HG02623 (cell line): ENCODE measurements at regions not wholly inside any gene's neighbourhood (a gene's known extent, or its start where the extent isn't known, plus 50 kb on each side); places are given as distances from the start of the nearest gene placed in this dataset.
"Not testable (repeated sequence)": the region's sequence is repeated elsewhere in the genome, so short reads cannot be mapped to it uniquely, and the experiment has no call there.

Source experiments
- ATAC-seq: cut with Tn5 transposase; IDR thresholded peaks from one replicate; pipeline ENCODE4 v1.9.1; 2021; ENCODE audit warnings: moderate library complexity; ENCODE audit not compliant: unreplicated experiment

DNA sequence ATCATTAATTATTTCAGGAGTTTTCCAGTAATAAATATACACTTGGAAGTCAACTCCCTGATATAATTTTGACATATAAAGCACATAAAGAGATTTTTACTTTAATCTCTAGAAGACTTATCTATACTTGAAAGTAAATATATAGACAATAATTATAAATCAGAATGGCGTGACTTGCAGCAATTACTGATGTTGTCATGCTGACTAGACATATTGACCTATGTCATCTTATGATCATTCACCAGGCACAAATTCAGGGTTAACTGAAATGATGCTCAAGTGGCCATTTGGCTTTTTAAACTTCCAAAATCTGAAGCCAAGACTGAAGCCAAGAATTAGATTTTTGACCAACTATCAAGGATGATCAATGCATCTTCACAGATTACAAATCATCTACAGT, 192.2 kb downstream of the MCHR2 start:
- no peak for ATAC-seq

DNA sequence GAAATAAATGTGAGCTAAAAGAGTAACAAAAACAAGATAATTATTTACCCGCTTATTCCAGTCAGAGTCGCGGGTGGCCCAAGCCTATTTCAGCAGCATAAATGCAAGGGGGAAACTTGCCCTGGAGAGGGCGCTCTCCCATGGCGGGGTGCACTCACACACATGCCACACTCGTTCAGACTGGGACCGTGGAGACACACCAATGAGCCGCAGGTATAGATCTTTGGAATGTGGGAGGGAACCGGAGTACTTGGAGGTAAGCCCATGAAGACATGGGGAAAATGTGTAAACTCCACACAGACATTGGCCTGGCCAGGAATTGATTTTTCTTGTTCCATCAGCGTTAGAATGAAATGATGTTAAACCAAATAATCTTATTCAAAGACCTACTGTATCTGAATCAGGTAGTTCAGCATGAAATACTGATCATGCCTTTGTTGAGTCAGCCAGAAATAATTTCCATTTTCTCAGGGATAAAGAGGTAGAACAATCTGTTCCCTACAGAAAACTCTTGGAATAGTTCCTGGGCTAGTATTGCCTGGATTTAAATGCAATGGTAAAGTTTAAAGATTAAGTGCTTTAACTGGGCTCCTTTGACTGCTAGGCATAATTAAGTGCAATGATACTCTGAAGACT, 191.5 kb downstream of the MCHR2 start:
- ATAC-seq, result no peak

DNA sequence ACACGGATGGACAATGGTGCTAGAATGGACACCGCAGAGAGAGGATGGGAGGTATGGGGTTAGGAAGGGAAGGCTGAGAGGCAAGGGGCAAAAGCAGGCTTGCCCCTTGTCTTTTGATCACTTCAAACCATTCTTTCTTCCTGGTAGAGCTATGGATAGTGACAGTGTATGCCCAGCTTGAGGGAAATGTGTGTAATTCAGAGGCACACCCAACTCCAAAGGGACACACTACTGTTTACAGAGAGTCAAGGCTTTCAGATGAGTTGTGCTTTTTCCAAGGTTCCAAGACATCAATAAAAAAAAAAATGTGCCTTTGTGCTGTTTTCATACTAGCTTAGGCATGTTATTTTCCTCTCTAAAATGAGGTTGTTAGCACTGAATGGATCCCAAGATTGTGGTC, 185.0 kb downstream of the MCHR2 start:
- ATAC-seq, result no peak

DNA sequence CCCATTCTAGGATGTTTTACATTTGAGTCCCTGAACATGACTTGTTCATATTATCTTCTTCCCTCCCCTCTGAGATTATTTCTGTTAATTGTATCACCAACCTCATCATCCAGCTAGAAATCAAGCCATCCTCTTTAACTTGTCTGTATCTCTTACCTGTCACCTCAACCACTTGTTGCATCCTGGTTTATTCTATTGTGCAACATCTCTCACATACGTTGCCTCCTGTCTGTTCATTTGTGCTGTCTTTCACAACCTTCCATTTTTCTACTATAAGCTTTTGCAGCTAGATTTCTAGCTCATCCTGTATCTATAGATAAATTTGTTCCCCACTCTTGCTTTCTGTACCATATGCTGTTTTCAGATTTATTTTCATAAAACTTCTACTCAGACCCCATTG, 183.7 kb downstream of the MCHR2 start:
- no peak for ATAC-seq

DNA sequence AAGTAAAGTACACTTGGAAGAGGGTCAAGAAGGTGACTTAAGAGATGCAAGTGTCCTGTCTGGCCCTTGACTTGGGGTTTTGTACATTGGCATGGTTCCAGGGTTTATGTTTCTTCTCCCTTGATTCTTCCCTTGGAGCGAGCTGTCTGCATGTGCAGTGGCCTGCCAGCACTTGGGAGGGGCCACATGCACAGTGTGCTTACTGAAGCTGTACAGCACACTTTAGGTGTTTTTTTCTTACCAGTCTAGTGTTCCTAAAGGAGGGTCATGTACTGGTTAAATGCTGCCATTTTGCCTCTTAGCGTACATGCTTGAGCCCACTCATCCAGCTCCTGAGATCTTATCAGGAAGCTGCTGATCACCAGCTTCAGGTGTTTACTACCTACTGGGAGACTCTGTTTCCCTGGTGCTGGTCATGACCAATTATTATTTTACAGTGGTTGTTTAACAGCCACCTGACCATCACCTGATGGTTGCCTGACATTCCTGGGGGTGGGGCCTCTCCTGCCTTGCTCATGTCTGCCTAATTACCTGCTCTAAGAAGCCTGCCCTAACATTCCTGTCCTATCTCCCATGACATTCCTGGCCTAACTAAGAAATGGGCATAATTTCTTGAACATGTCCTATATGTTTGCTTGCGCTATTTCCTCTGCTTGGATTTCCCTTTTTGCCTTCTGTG, 182.9 kb downstream of the MCHR2 start:
- no peak for ATAC-seq

DNA sequence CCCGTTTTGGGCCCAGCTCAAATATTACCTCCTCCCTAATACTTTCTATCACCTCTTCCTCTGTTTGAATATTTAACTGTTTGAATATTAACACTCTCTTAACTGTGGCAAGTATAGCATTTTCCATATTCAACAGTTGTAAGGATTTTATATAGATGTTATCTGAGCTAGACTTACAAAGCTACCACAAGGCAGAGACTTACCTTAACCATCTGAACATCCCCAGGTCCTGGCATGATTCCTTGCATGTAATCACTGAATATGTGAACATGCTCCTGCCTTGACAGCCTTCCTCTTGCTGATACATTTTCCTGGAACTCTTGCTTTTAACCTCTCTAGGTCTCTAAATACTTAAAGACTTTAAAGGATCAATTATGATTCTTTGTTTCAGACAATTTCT, 182.4 kb downstream of the MCHR2 start:
- ATAC-seq, result no peak

DNA sequence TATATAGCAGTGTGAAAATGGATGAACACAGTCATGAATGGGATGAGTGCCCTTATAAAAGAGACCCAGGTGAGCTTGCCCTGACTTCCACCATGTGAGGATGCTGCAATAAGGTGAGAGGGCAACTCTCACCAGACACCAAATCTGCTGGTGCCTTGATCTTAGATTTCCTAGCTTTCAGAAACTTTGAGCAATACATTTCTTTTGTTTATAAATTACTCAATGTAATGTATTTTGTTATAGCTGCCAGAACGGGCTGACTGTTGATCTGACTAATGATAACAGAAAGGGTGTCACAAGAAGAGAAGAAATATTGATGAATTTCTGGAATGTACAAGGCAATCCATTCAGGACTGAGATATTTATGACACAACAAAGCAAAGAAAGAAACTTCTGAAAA, 180.5 kb downstream of the MCHR2 start:
- ATAC-seq, result no peak

DNA sequence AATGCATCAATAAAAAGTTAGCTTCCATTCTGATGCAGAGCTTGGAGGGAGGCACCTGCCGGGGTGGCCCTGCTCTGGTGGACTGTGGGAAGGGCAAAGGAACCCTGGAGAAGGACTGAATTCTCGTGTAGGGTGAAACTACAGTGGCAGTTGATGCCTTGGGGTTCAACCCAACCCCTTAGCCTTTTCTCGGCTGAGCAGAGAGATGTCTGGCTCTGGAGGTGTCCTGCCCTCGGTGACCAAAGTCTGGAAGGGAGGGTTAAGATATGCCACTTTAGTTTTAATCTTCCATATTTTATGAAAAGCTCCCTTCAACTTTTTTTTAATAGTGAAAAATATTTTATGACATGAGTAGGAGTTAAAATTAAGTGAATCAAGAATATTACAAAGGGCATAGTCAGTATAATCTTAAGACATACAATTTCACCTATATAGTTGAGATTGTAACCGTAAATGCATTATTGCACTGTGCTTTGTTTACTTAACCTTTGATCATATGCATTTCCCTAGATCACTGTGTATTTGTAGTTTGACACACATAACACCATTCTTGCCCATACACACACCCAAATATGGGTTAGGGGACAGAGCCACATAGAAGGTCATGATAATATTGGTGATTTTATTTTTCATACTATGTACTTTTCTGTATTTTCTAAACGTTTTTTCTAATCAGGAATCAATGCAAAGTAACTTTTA, 179.6 kb downstream of the MCHR2 start:
- ATAC-seq, result no peak

DNA sequence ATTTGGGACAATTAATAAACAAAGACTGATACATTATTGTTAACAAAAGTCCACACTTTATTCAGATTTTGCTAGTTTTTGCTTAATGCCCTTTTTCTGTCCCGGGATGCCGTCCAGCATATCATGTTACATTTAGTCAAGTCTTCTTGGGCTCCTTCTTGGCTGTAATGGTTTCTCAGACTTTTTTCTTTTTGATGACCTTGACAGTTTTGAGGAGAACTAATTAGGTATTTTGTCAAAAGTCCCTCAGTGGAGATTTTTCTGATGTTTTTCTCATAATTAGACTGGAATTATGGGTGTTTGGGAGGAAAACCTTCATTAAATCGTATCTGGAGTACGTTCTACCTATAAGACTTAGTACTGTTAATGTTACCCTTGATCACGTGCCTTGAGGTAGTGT, 177.2 kb downstream of the MCHR2 start:
- ATAC-seq, result no peak

DNA sequence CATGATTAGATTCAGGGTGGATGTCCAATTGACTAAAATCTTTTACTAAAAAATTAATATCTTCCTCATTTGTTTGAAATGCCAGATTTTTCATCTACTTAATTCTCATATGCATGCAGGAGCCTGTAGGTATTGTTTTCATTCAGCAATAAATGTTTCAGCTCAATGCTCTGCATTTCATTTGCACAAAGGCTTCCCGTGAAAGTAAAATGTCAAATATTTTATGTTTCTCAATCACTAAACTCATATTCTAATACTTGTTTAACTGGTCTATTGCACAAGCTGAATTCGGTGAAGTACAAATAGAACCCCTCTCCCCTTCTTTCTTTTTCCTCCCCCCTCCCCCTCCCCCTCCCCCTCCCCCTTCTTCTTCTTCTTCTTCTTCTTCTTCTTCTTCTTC, 175.9 kb downstream of the MCHR2 start:
- no peak for ATAC-seq

DNA sequence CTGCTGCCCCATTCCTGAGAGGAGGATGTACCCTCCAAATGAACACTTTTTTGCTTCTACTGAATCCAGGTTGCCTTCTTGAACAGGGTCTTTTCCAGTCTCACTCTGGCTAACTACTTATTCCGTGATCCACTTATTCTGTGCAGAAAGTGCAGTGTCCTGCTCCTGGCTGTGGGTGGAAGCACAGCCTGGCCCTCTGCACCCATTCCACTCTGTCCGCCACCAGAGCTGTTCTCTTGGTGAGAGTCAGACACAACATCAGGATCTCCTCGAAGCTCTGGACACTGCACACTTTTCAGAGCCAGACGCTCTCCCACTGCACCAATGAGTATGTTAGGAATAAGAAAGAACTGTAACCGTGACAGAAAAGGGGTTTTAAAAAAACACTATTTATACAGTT, 174.2 kb downstream of the MCHR2 start:
- ATAC-seq, result no peak

DNA sequence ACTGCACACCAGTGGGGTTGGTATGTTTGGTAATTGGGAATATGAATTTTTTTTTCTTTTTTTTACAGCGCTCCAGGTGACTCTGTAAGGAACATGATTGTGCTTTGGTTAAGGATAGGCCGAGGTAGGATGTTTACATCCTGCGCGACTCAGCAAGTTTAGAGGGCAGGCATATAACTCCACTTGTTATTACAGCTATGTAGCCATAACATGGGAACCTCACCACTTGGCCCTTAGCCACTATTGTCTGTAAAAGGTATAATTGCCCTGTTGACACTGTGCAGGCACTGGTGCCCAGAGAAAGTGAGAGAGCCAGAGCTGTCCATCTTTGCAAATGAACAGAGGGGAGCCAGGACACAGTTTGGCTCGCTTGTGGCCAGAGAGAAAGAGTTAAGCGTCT, 172.9 kb downstream of the MCHR2 start:
- ATAC-seq, result no peak

DNA sequence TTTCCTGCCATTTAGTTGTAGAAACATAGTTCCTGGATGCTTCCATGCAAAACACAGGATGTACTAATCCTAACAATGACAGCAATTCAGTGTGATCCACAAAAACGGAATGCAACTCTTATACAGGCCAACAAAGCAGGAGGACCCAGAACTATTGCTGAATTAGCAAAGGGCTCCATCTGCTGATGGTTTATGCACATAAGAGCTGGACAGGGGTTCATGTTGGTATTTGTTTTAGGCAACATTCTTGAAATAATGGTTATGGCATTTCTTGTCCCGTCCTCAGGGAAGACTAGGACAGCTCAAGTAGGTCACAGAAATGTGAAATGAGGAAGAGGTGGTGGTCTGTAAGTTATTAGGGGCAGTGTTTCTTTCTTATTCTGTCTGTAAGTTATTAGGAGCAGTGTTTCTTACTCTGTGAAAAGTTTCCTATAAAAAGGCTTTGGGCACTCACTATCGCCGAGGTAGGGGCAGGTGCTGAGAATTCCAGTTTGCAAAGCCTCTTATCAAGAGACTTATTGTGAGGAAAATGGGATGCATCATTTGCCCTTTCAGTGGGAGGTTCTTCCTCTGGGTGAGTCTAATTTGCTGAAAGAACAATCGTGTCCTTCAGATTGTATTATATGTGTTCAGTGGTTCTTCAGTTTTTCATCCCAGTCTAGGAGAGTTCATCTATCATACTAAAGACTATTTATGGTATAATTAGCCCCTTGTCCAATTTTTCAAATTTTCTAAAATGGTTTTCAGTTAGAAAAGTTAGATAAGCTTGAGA, 171.1 kb downstream of the MCHR2 start:
- ATAC-seq, result no peak

DNA sequence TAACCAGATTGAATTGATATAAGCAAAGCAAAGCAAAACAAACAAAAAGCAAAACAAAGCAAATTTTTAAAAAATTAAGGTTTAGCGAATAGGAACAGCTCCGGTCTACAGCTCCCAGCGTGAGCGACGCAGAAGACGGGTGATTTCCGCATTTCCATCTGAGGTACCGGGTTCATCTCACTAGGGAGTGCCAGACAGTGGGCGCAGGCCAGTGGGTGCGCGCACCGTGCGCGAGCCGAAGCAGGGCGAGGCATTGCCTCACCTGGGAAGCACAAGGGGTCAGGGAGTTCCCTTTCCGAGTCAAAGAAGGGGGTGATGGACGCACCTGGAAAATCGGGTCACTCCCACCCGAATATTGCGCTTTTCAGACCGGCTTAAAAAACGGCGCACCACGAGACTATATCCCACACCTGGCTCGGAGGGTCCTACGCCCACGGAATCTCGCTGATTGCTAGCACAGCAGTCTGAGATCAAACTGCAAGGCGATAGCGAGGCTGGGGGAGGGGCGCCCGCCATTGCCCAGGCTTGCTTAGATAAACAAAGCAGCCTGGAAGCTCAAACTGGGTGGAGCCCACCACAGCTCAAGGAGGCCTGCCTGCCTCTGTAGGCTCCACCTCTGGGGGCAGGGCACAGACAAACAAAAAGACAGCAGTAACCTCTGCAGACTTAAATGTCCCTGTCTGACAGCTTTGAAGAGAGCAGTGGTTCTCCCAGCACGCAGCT, 170.3 kb downstream of the MCHR2 start:
- ATAC-seq, result not testable (repeated sequence)

DNA sequence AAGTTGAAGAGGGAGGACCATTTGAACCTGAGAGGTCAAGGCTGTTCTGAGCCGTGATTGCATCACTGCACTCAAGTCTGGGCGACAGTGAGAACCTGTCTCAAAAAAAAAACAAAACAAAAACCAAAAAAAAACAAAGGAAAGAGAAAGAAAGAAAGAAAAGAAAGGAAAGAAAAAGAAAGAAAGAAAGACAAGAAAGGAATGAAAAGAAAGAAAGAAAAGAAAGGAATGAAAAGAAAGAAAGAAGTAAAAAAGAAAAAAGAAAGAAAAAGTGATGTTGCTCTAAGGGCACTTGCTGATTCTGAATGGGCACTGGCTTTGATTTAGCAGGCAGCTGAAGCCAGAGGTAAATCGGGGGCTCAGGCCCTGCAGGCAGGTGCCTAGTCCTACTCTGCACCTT, 161.0 kb downstream of the MCHR2 start:
- ATAC-seq, result no peak

DNA sequence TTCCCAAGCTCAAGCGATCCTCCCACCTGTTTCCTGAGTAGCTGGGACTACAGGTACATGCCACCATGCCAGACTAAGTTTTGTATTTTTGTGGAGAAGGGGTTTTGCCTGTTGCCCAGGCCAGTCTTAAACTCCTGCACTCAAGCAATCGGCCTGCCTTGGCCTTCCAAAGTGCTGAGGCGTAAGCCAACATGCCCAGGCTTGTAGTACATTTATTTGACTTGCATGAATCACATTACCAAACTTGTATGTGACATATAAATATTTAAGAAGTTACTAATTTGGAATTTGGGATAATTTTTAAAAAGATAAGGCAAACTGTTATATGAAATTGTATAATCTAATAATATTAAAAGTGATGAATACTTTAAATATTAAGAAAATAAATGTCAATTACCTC, 157.6 kb downstream of the MCHR2 start:
- ATAC-seq, result no peak

DNA sequence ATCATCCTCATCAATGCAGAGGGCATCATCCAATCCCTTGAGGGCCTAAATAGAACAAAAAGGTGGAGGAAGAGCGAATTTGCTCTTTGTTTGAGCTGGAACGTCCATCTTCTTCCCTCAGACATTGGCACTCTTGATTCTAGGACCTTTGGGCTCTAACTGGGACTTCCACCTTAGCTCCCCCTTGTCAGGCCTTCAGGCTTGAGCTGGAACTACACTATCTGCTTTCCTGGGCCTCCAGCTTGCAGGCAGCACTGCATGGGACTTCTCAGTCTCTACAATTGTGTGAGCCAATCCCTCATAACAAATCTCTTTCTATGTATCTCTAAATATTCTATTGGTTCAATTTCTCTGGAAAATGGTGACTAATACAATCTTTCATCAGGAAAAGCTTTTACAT, 155.4 kb downstream of the MCHR2 start:
- ATAC-seq, result no peak

DNA sequence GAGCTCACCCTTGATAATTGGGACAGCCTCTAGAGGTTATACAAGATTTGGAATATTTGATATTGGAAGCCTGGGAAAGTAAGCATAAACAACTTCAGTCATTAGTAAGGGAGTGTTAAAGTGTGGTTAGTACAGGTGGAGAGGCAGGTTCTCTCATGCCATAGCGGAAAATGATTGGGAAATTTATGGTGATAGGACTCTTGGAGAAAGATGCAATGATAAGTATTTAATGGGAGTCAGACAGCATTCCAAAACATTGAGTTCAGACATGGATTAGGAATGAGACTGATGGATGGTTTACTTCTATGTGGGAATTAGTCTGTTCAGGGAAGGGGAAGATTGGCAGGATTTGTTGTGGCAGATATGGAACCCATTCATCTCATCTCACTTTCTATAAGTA, 152.7 kb downstream of the MCHR2 start:
- no peak for ATAC-seq

DNA sequence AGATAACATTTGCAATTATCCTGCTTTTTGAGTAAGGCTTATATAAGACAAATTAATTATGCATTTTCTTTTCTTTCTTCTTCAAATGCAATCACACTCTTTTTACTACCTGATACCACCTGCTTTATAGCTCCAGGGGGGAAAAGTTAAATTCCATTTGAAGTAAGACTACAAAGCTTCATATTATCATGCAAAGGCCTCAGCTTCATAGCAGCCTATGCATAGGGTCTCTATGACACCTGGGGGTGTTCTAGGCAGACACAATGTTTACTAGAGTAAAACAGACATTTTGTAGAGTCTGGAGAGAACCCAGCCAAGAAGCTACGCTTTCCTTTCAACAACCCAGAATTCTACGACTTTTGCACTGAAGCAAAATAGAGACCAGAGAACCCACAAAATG, 148.0 kb downstream of the MCHR2 start:
- no peak for ATAC-seq

DNA sequence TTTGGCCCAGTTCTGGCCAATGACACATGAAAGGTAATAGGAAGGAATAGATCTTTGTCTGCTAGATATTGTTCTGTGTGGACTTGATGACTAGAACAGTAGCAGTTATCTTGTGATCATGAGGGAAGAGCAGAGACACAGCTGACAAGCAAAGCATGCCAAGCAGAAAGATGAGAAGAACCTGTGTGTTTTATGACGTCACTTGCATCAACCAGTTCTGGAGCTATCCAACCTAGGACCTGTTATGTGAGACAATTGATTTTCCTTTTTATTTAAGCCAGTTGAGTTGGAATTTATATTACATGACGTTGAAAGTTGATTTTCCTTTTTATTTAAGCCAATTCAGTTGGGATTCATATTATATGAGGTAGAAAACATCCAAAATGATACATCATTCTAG, 143.2 kb downstream of the MCHR2 start:
- ATAC-seq, result no peak

DNA sequence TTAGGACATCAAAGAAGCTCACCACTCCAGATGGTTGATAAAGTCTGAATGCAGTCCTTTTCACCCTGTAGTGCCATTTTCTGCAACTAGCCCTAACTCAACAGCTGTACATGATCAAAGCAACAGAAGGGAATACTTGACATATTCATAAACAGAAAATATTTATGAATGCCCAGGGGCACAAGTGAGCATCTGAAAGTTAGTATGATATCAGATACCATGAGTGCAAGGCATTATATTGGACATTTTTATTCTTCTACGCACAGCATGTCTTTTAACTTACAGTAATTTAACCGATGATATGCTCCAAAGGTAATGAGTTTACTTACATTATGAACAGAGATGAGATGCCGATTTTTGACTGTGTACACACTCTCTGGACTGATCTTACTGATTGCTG, 142.0 kb downstream of the MCHR2 start:
- no peak for ATAC-seq
